ENCODE measurements at regions not wholly inside any gene's neighbourhood (a gene's known extent, or its start where the extent isn't known, plus 50 kb on each side); places are given as distances from the start of the nearest gene placed in this dataset.

DNA sequence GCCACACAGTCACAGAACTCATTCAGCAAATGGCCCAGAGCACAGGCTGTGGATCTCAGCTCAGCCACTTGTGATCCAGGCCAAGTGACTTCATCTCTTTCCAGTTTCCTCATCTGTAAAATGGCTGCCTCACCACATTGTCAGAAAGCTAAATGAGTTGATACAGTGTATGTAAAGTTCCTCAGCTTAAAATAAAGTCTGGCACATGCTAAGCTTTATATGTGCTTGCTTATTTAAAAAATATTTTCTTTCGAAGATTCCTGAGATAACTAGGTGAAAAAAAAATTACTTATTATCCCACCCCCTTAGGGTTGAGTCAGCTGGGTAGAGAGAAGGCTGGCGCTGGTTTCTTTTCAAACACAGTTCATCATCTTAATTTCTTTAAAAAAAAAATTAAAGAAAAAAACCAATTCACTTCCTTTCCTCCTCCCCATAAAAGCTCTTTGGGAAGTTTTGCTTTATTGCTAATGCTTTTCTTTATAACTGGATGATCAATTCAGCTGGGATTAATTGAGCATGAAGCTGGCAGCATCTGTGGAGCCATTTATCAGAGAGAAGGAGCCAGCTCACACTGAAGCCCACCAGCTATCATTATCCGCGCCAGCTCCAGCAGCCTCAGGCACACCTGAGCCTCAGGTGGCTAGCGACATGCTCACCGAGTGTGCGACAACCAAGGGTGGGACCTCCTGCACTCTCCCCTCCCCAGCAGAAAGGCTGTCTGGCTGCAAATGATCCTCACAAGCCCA, 354.9 kb downstream of the FOXO1 start:
- no peak overlapping the region for H3K9ac ChIP-seq (ENCODE audit: low read length)
- H3F3A ChIP-seq (ENCODE audit: insufficient read depth): no peaks in the 10 kb centered on the region
- no peak overlapping the region for H3K4me2 ChIP-seq (ENCODE audit: low read depth, low read length, poor library complexity, severe bottlenecking)
- H3K79me2 ChIP-seq (ENCODE audit: insufficient read depth, low read length): no peaks in the 10 kb centered on the region
- H3K9me3 ChIP-seq (ENCODE audit: insufficient read depth, low read length): peaks cover 11% of the 10 kb centered on the region; the same call in 1 of the 2 replicates
- H3K9me2 ChIP-seq (replicated peaks; ENCODE audit: insufficient read depth, low read length): no peaks in the 10 kb centered on the region
- no peaks in the 10 kb centered on the region for H4K20me1 ChIP-seq (ENCODE audit: low read depth, low read length)
- H2AFZ ChIP-seq (ENCODE audit: low read depth, low read length, severe bottlenecking): no peak overlapping the region
- H3K27me3 ChIP-seq (ENCODE audit: low read length): no peaks in the 10 kb centered on the region
- TF ChIP-seq CTCF (IDR thresholded peaks at IDR 0.05; ENCODE audit: insufficient read depth, low read length, poor library complexity, severe bottlenecking) (no peak), EZH2phosphoT487 (conservative IDR thresholded peaks at IDR 0.05; ENCODE audit: low read length) (no peak)
- no peak overlapping the region for H3K27ac ChIP-seq (ENCODE audit: low read depth, low read length)
- H3K36me3 ChIP-seq (ENCODE audit: low read length): peaks cover 8% of the 10 kb centered on the region; the same call in 1 of the 2 replicates
- no peak overlapping the region for H3K4me3 ChIP-seq (ENCODE audit: insufficient read depth, low read length, poor library complexity, severe bottlenecking)

GRCh38 chr13:40313269-40314200, 352.9 kb downstream of the FOXO1 start:
- H4K20me1 ChIP-seq (ENCODE audit: low read depth, low read length): no peaks in the 10 kb centered on the region
- TF ChIP-seq CTCF (IDR thresholded peaks at IDR 0.05; ENCODE audit: insufficient read depth, low read length, poor library complexity, severe bottlenecking): no peak
- no peak for TF ChIP-seq EZH2phosphoT487 (conservative IDR thresholded peaks at IDR 0.05; ENCODE audit: low read length)
- H3K27me3 ChIP-seq (ENCODE audit: low read length): no peaks in the 10 kb centered on the region
- H2AFZ ChIP-seq (ENCODE audit: low read depth, low read length, severe bottlenecking): no peak overlapping the region
- no peak overlapping the region for H3K27ac ChIP-seq (ENCODE audit: low read depth, low read length)
- H3K4me3 ChIP-seq (ENCODE audit: insufficient read depth, low read length, poor library complexity, severe bottlenecking): no peak overlapping the region
- no peaks in the 10 kb centered on the region for H3F3A ChIP-seq (ENCODE audit: insufficient read depth)
- H3K36me3 ChIP-seq (ENCODE audit: low read length): no peaks in the 10 kb centered on the region
- no peak overlapping the region for H3K4me2 ChIP-seq (ENCODE audit: low read depth, low read length, poor library complexity, severe bottlenecking)
- H3K9me3 ChIP-seq (ENCODE audit: insufficient read depth, low read length): no peaks in the 10 kb centered on the region
- H3K9me2 ChIP-seq (replicated peaks; ENCODE audit: insufficient read depth, low read length): no peaks in the 10 kb centered on the region
- no peak overlapping the region for H3K9ac ChIP-seq (ENCODE audit: low read length)
- H3K79me2 ChIP-seq (ENCODE audit: insufficient read depth, low read length): no peaks in the 10 kb centered on the region

DNA sequence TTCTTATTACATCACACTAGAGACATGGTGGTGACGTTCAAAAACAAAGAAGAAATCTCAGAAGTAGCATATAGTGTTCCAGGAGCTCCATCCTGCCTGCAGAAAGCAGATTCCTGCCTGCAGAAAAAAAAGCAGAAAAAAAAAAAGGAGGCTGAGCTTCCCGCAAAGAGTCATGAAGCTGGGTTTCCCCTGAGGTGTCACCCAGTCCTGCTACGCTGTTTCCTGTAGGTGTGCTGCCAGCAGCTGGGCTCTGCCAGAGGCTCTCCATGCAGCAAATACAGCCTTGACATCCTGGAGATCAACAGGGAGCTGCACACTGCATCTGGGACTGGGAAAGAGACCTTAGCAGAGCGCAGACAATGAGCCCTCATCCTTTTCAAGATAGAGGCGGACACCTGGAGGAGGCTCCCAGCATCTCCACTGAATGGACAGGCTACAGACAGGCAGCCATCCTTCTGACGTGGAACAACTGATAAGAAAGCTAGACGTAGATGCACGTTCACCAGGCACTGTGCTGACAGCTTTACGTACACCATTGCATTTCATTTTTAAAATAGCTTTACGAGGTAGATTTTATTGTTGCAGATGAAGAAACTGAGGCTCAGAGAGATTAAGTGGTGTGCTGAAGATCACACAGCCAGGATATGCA, 350.9 kb downstream of the FOXO1 start:
- no peaks in the 10 kb centered on the region for H3K9me2 ChIP-seq (replicated peaks; ENCODE audit: insufficient read depth, low read length)
- no peak overlapping the region for H2AFZ ChIP-seq (ENCODE audit: low read depth, low read length, severe bottlenecking)
- H3K4me3 ChIP-seq (ENCODE audit: insufficient read depth, low read length, poor library complexity, severe bottlenecking): no peak overlapping the region
- no peaks in the 10 kb centered on the region for H3F3A ChIP-seq (ENCODE audit: insufficient read depth)
- H3K9me3 ChIP-seq (ENCODE audit: insufficient read depth, low read length): no peaks in the 10 kb centered on the region
- no peak overlapping the region for H3K9ac ChIP-seq (ENCODE audit: low read length)
- H3K27me3 ChIP-seq (ENCODE audit: low read length): no peaks in the 10 kb centered on the region
- TF ChIP-seq EZH2phosphoT487 (conservative IDR thresholded peaks at IDR 0.05; ENCODE audit: low read length): no peak
- TF ChIP-seq CTCF (IDR thresholded peaks at IDR 0.05; ENCODE audit: insufficient read depth, low read length, poor library complexity, severe bottlenecking): no peak
- no peaks in the 10 kb centered on the region for H3K79me2 ChIP-seq (ENCODE audit: insufficient read depth, low read length)
- H4K20me1 ChIP-seq (ENCODE audit: low read depth, low read length): no peaks in the 10 kb centered on the region
- H3K36me3 ChIP-seq (ENCODE audit: low read length): no peaks in the 10 kb centered on the region
- no peak overlapping the region for H3K27ac ChIP-seq (ENCODE audit: low read depth, low read length)
- no peak overlapping the region for H3K4me2 ChIP-seq (ENCODE audit: low read depth, low read length, poor library complexity, severe bottlenecking)

Measured in SU-DHL-6 (cell line).